ENCODE measurements at regions not wholly inside any gene's neighbourhood (a gene's known extent, or its start where the extent isn't known, plus 50 kb on each side); places are given as distances from the start of the nearest gene placed in this dataset.
A peak's percentile ranks its signal among the peaks of the same experiment; 100 is the strongest.

GRCh38 chr5:15236911-15237508, 263.0 kb upstream of the FBXL7 start:
- ATAC-seq (no peak), DNase-seq (no peak)
- intact Hi-C loops (cut with micrococcal nuclease) = no loop called here

GRCh38 chr5:15234911-15235310, 265.1 kb upstream of the FBXL7 start:
- ATAC-seq (no peak), DNase-seq (no peak)
- intact Hi-C loops (cut with micrococcal nuclease) = no loop called here

GRCh38 chr5:15234366-15234765, 265.6 kb upstream of the FBXL7 start:
- intact Hi-C loops (cut with micrococcal nuclease) = no loop called here
- no peak for ATAC-seq

GRCh38 chr5:15233566-15233965, 266.4 kb upstream of the FBXL7 start:
- DNase-seq = no peak
- ATAC-seq = no peak
- intact Hi-C loops (cut with micrococcal nuclease) = no loop called here

More at GRCh38 chr5:15234366-15234765, 265.6 kb upstream of the FBXL7 start:
- no peak for DNase-seq

GRCh38 chr5:15222156-15222555, 277.8 kb upstream of the FBXL7 start:
- DNase-seq (no peak), ATAC-seq (no peak)
- intact Hi-C loops (cut with micrococcal nuclease) = no loop called here

GRCh38 chr5:15220642-15221173, 279.3 kb upstream of the FBXL7 start:
- intact Hi-C loops (cut with micrococcal nuclease) = no loop called here
- DNase-seq = no peak
- no peak for ATAC-seq

- ATAC-seq = no peak
- intact Hi-C loops (cut with micrococcal nuclease) = no loop called here
- DNase-seq = peak; percentile 55
These were observed 284.9 kb upstream of the FBXL7 start for GRCh38 chr5:15215056-15215455.

GRCh38 chr5:15214010-15214409, 286.0 kb upstream of the FBXL7 start:
- intact Hi-C loops (cut with micrococcal nuclease) = no loop called here
- ATAC-seq = no peak
- no peak for DNase-seq

- no peak for DNase-seq
- intact Hi-C loops (cut with micrococcal nuclease) = no loop called here
- ATAC-seq = no peak
These were observed 290.8 kb upstream of the FBXL7 start for GRCh38 chr5:15209053-15209762.

GRCh38 chr5:15206133-15206532, 293.8 kb upstream of the FBXL7 start:
- ATAC-seq = no peak

GRCh38 chr5:15203376-15203775, 296.6 kb upstream of the FBXL7 start:
- ATAC-seq (no peak), DNase-seq (no peak)
- intact Hi-C loops (cut with micrococcal nuclease) = no loop called here

More at GRCh38 chr5:15206133-15206532, 293.8 kb upstream of the FBXL7 start:
- intact Hi-C loops (cut with micrococcal nuclease) = no loop called here
- DNase-seq = no peak

GRCh38 chr5:15191012-15191411, 309.0 kb upstream of the FBXL7 start:
- no peak for ATAC-seq
- intact Hi-C loops (cut with micrococcal nuclease) = no loop called here
- DNase-seq = no peak

- no peak for DNase-seq
- no peak for ATAC-seq
- intact Hi-C loops (cut with micrococcal nuclease) = no loop called here
These were observed 311.9 kb upstream of the ANKH start for GRCh38 chr5:15183520-15183919.

GRCh38 chr5:15170173-15170572, 298.6 kb upstream of the ANKH start:
- intact Hi-C loops (cut with micrococcal nuclease) = no loop called here
- no peak for ATAC-seq
- DNase-seq = no peak

GRCh38 chr5:15168358-15168757, 296.8 kb upstream of the ANKH start:
- ATAC-seq = no peak
- intact Hi-C loops (cut with micrococcal nuclease) = no loop called here
- DNase-seq = no peak

- no peak for ATAC-seq
- intact Hi-C loops (cut with micrococcal nuclease) = no loop called here
- no peak for DNase-seq
These were observed 288.5 kb upstream of the ANKH start for GRCh38 chr5:15160091-15160490.

- intact Hi-C loops (cut with micrococcal nuclease) = no loop called here
- no peak for ATAC-seq
These were observed 288.0 kb upstream of the ANKH start for GRCh38 chr5:15159606-15160005.

GRCh38 chr5:15142458-15142857, 270.9 kb upstream of the ANKH start:
- ATAC-seq = no peak
- intact Hi-C loops (cut with micrococcal nuclease) = no loop called here
- DNase-seq = no peak

More at GRCh38 chr5:15159606-15160005, 288.0 kb upstream of the ANKH start:
- no peak for DNase-seq

- ATAC-seq = no peak
- no peak for DNase-seq
- intact Hi-C loops (cut with micrococcal nuclease) = no loop called here
These were observed 265.8 kb upstream of the ANKH start for GRCh38 chr5:15137414-15137813.

- DNase-seq (no peak), ATAC-seq (no peak)
- intact Hi-C loops (cut with micrococcal nuclease) = no loop called here
These were observed 264.1 kb upstream of the ANKH start for GRCh38 chr5:15135661-15136060.

- intact Hi-C loops (cut with micrococcal nuclease) = no loop called here
- peak; percentile 41 for ATAC-seq
- DNase-seq = no peak
These were observed 261.9 kb upstream of the ANKH start for GRCh38 chr5:15133456-15133965.

All from left ventricle myocardium superior (tissue), 1 donor.